OCI-LY3 (cell line): ENCODE measurements at regions not wholly inside any gene's neighbourhood (a gene's known extent, or its start where the extent isn't known, plus 50 kb on each side); places are given as distances from the start of the nearest gene placed in this dataset.

ENCODE experiments used
- EZH2phosphoT487 ChIP-seq: fragments of 200-600 bp; shearing (Covaris generic); IDR thresholded peaks from 2 replicates; pipeline ENCODE4 v1.6.1; 2018; ENCODE audit warnings: antibody characterized with exemption, mixed run types, low read depth
- TF ChIP-seq, protein P1 (sequence below): fragments of 200-600, 300-600 bp; sonication (generic); IDR thresholded peaks from 2 replicates; pipeline ENCODE4 v1.5.1; 2014; ENCODE audit warnings: antibody characterized with exemption, low read length, low read depth

DNA sequence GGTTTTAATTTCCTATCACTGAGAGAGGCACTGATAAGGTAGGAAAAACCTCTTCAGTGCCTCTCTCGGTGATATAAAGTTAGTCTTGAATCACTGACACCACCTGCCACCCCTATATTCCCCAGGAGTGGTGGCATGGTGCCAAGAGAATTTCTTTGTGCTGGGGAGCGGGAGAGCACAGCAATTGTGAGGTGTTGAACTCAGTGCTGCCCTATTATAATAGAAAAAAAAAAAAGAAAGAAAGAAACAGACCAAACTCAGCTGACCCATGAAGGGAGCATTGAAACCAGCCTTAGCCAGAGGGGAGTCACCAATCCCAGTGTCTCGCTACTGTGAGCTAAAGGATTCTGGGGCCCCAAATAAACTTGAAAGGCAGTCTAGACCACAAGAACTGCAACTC lies 201.4 kb upstream of the STT3B start:
- no peak for TF ChIP-seq EZH2phosphoT487
- TF ChIP-seq, protein P1, sequence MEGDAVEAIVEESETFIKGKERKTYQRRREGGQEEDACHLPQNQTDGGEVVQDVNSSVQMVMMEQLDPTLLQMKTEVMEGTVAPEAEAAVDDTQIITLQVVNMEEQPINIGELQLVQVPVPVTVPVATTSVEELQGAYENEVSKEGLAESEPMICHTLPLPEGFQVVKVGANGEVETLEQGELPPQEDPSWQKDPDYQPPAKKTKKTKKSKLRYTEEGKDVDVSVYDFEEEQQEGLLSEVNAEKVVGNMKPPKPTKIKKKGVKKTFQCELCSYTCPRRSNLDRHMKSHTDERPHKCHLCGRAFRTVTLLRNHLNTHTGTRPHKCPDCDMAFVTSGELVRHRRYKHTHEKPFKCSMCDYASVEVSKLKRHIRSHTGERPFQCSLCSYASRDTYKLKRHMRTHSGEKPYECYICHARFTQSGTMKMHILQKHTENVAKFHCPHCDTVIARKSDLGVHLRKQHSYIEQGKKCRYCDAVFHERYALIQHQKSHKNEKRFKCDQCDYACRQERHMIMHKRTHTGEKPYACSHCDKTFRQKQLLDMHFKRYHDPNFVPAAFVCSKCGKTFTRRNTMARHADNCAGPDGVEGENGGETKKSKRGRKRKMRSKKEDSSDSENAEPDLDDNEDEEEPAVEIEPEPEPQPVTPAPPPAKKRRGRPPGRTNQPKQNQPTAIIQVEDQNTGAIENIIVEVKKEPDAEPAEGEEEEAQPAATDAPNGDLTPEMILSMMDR: no peak
